ENCODE measurements at regions not wholly inside any gene's neighbourhood (a gene's known extent, or its start where the extent isn't known, plus 50 kb on each side); places are given as distances from the start of the nearest gene placed in this dataset.
"Not testable (repeated sequence)": the region's sequence is repeated elsewhere in the genome, so short reads cannot be mapped to it uniquely, and the experiment has no call there.

- no peak for DNase-seq (ENCODE audit: low spot score)
Observed at GRCh38 chrX:122303761-122304160, 880.3 kb upstream of the GRIA3 start.

DNA sequence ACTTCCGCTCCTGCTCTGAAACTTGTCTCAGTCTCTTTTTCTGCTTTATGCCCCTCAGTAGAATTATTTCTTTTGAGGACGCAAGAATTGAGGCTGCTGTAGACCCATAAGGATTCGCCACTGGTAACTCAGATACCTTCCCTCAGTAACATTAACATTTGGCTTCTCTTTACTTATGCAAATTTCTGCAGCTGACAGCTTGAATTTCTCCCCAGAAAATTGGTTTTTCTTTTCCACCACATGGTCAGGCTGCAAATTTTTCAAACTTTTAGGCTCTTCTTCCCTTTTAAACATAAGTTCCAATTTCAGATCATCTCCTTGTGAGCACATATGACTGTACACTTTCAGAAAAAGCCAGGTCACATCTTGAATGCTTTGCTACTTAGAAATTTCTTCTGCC lies 839.3 kb upstream of the GRIA3 start:
- no peak for DNase-seq (ENCODE audit: low spot score)

DNA sequence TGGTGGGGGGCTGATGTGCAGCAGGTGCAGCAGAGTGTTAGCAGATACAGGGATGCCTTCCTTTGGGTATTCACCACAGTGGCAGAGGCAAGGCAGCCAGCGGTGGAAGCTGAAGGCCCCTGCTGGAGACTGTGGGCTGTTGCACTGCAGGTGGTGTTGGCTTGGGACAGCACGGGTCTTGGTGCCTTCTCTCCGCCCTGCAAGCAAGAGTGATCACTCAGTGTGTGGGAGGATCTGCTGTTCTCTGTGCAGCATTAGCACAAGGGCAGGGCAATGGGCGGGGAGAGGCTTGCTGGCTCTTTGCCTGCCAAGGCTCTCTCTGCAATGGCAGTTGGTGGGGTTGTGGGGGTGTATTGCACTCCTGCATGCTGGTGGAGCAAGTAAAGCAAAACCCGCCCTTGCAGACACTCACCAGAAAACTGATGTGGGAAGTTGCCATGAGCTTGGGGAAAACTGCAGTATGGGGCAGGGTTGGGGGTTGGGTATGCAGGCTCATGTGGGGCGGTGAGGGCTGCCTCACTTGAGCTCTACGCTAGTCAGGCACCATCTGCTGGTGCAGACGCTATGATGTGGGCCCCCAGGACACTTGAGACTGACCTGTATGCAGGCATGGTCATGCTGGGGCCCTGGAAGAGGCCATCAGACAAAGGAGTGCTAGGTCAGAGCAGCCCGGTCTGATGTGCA lies 820.8 kb upstream of the GRIA3 start:
- DNase-seq (ENCODE audit: low spot score), result no peak

- DNase-seq (ENCODE audit: low spot score), result not testable (repeated sequence)
Observed at GRCh38 chrX:122375533-122375932, 808.5 kb upstream of the GRIA3 start.

DNA sequence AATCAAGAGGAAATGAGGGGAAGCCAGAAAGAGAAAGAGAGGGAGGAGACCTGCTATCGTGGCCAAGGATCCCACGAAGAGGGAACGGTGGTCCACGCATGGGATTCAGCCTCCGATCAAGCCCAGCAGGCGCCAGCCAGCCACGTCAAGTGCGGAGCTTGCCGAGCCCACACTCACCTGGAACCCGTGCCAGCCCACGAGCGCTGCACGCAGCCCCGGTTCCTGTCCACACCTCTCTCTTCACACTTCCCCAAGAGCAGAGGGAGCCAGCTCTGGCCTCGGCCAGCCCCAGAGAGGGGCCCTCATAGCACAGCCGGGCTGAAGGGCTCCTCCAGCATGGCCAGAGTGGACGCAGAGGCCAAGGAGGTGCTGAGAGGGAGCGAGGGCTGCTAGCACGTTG lies 795.1 kb upstream of the GRIA3 start:
- no peak for DNase-seq (ENCODE audit: low spot score)

- DNase-seq (ENCODE audit: low spot score), result no peak
Observed at GRCh38 chrX:122418758-122419157, 765.3 kb upstream of the GRIA3 start.

- no peak for DNase-seq (ENCODE audit: low spot score)
Observed at GRCh38 chrX:122421434-122422121, 762.5 kb upstream of the GRIA3 start.

- no peak for DNase-seq (ENCODE audit: low spot score)
Observed at GRCh38 chrX:122422547-122422946, 761.5 kb upstream of the GRIA3 start.

- no peak for DNase-seq (ENCODE audit: low spot score)
Observed at GRCh38 chrX:122434942-122435341, 749.1 kb upstream of the GRIA3 start.

GRCh38 chrX:122439831-122440230 lies 744.2 kb upstream of the GRIA3 start:
- DNase-seq (ENCODE audit: low spot score), result no peak

- DNase-seq (ENCODE audit: low spot score), result no peak
Observed at GRCh38 chrX:122440832-122441231, 743.2 kb upstream of the GRIA3 start.

- no peak for DNase-seq (ENCODE audit: low spot score)
Observed at GRCh38 chrX:122441451-122441850, 742.6 kb upstream of the GRIA3 start.

GRCh38 chrX:122445466-122445865 lies 738.6 kb upstream of the GRIA3 start:
- no peak for DNase-seq (ENCODE audit: low spot score)

DNA sequence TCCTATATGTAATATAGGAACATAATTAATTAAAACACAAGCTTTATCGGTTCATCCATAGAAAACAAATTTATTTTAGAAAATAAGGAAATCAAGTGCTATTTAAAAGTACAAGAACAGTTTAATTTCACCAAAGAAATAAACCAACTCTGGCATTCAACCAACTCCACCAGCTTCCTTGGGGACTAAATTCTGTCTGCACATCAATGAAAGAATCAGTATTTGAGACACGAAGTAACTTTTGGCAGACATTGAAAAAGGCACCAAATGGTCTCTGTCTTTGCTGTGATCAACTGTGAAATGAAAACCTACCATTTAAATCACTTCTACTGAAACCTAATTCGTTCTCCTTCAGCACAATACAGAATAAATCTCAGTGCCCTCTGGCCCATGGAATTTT lies 719.7 kb upstream of the GRIA3 start:
- no peak for DNase-seq (ENCODE audit: low spot score)

- peak; percentile 40 for DNase-seq (ENCODE audit: low spot score)
Observed at GRCh38 chrX:122475306-122475705, 708.8 kb upstream of the GRIA3 start.

GRCh38 chrX:122500556-122500955 lies 683.5 kb upstream of the GRIA3 start:
- DNase-seq (ENCODE audit: low spot score), result no peak

DNA sequence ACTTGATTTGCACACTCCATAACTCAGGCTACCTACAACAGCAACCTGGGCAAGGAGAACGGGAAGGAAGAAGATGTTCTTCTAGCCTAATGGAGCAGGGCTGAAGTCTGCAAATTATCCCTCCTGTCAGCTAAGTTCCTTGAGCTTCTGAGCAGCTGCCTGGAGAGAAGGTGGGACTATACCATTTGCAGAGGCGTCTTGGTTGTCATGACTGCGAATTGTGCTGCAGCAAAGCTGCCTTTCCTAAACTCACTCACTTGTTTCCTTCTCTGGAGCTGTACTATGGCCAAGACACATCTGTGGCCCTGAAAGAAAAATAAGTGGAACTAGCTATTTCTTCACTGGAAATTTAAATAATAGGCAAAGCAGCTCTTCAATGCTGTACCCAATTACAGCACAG lies 682.4 kb upstream of the GRIA3 start:
- no peak for DNase-seq (ENCODE audit: low spot score)

GRCh38 chrX:122504026-122504425 lies 680.1 kb upstream of the GRIA3 start:
- DNase-seq (ENCODE audit: low spot score), result no peak

- no peak for DNase-seq (ENCODE audit: low spot score)
Observed at GRCh38 chrX:122512561-122513072, 671.5 kb upstream of the GRIA3 start.

- no peak for DNase-seq (ENCODE audit: low spot score)
Observed at GRCh38 chrX:122517786-122518185, 666.3 kb upstream of the GRIA3 start.

- no peak for DNase-seq (ENCODE audit: low spot score)
Observed at GRCh38 chrX:122545778-122546177, 638.3 kb upstream of the GRIA3 start.

GRCh38 chrX:122546269-122546668 lies 637.8 kb upstream of the GRIA3 start:
- DNase-seq (ENCODE audit: low spot score), result no peak

DNA sequence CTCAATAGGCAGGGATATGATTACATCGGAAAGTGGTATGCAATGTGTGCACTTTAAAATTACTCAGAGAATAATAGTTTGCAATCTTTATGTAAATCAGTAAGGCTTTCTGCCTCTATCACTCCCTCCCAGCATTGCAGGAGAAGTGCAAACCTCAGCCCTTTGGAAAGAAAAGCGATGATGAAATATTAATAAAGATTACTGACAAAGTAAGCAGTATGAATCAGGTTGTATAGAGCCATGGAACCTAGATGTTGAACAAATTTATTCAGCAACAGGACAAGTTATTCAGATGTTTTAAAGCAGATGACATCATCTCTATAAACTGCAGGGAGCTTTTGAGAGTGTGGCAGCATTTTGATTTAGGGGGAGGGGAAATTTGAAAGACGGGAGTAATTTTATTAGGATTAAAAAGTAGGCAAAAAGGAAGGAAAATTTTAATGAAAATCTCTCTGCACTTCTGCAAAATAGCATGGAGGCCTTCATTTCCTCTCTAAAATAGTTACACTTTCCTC lies 631.7 kb upstream of the GRIA3 start:
- no peak for DNase-seq (ENCODE audit: low spot score)

DNA sequence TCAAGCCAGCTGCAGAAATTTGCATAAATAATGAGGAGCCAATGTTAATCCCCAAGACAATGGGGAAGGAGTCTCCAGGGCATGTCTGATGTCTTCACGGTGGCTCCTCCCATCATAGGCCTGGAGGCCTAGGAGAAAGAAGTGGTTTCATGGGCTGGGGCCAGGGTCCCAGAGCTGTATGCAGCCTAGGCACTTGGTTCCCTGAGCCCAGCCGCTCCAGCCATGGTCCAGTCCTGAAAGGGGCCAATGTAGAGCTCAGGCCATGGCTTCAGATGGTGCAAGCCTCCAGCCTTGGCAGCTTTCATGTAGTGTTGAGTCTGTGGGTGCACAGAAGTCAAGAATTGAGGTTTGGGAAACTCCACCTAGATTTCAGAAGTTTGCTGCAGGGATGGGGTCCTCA lies 628.2 kb upstream of the GRIA3 start:
- no peak for DNase-seq (ENCODE audit: low spot score)
